Mammary epithelial cell (primary cell): ENCODE measurements at regions not wholly inside any gene's neighbourhood (a gene's known extent, or its start where the extent isn't known, plus 50 kb on each side); places are given as distances from the start of the nearest gene placed in this dataset.

ENCODE experiments used
- EZH2 ChIP-seq: IDR thresholded peaks from 2 replicates; pipeline ENCODE4 v1.6.1; 2012; ENCODE audit warnings: low read length, inconsistent platforms, borderline replicate concordance
- TF ChIP-seq, protein P1 (sequence below), 2 donors: IDR thresholded peaks in 1 of 2; conservative IDR thresholded peaks in 1 of 2; 2 replicates each; pipeline ENCODE4 v1.5.1; 2011 to 2012; ENCODE audit warnings: inconsistent platforms in 2 of 2, low read length in 2 of 2, mild to moderate bottlenecking in 2 of 2, control low read depth in 1 of 2, low read depth in 1 of 2; ENCODE audit not compliant: insufficient read depth in 1 of 2; ENCODE audit errors: extremely low read depth in 1 of 2

DNA sequence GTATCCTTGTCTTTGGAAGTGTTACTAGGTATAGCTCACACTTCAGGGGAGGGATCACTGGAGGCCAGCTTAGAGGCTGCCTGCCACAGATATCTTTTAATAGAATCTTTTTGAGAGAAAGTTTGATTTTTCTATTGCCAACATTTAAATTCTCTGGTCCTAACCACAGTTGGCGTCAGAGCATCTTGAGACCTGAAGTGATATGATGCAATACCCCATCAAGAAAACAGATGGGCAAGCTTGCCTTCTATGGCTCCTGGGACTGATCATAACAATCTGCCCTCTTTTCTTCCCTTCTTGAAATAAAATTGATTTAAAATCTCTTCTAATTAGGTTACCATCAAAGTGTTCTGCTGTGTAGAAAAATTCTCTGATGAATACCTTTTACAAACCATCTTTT is 105.5 kb upstream of the ACKR3 start:
- TF ChIP-seq, protein P1, sequence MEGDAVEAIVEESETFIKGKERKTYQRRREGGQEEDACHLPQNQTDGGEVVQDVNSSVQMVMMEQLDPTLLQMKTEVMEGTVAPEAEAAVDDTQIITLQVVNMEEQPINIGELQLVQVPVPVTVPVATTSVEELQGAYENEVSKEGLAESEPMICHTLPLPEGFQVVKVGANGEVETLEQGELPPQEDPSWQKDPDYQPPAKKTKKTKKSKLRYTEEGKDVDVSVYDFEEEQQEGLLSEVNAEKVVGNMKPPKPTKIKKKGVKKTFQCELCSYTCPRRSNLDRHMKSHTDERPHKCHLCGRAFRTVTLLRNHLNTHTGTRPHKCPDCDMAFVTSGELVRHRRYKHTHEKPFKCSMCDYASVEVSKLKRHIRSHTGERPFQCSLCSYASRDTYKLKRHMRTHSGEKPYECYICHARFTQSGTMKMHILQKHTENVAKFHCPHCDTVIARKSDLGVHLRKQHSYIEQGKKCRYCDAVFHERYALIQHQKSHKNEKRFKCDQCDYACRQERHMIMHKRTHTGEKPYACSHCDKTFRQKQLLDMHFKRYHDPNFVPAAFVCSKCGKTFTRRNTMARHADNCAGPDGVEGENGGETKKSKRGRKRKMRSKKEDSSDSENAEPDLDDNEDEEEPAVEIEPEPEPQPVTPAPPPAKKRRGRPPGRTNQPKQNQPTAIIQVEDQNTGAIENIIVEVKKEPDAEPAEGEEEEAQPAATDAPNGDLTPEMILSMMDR (conservative IDR thresholded peaks at IDR 0.05 in 1 of 2, IDR thresholded peaks at IDR 0.05 in 1 of 2; ENCODE audit: extremely low read depth in 1 of 2, insufficient read depth in 1 of 2, low read depth in 1 of 2, low read length in 2 of 2): no peak
- no peak for TF ChIP-seq EZH2
